H9 (cell line): ENCODE measurements at regions not wholly inside any gene's neighbourhood (a gene's known extent, or its start where the extent isn't known, plus 50 kb on each side); places are given as distances from the start of the nearest gene placed in this dataset.

Source experiments
- DNase-seq: peaks from one replicate; pipeline ENCODE4 v3.0.0-alpha.2; 2017
- H2AFZ ChIP-seq: one replicate; pipeline ENCODE4 v1.6.1; 2013; ENCODE audit warnings: mild to moderate bottlenecking, low read length, control low read depth, moderate library complexity
- H2AK5ac ChIP-seq: 2 replicates; pipeline ENCODE4 v1.6.1; 2013; ENCODE audit warnings: low read length, control low read depth, mixed read lengths; ENCODE audit not compliant: insufficient read length
- H2BK120ac ChIP-seq: one replicate; pipeline ENCODE4 v1.6.1; 2013; ENCODE audit warnings: low read depth, mild to moderate bottlenecking, low read length, control low read depth, inconsistent platforms; ENCODE audit not compliant: poor library complexity, severe bottlenecking
- H2BK12ac ChIP-seq: 2 replicates; pipeline ENCODE4 v1.6.1; 2013; ENCODE audit warnings: low read length, control low read depth, mixed read lengths, low read depth; ENCODE audit not compliant: insufficient read length
- H2BK15ac ChIP-seq: 2 replicates; pipeline ENCODE4 v1.6.1; 2013; ENCODE audit warnings: low read depth, low read length, control low read depth
- H2BK20ac ChIP-seq: one replicate; pipeline ENCODE4 v1.6.1; 2013; ENCODE audit warnings: low read depth, mild to moderate bottlenecking, low read length, control low read depth, inconsistent platforms; ENCODE audit not compliant: poor library complexity, severe bottlenecking
- H2BK5ac ChIP-seq: 2 replicates; pipeline ENCODE4 v1.6.1; 2013; ENCODE audit warnings: low read length, control low read depth, mixed read lengths; ENCODE audit not compliant: insufficient read length
- H3K14ac ChIP-seq: 2 replicates; pipeline ENCODE4 v1.6.1; 2013; ENCODE audit warnings: low read length, control low read depth; ENCODE audit not compliant: insufficient read depth
- H3K18ac ChIP-seq: 2 replicates; pipeline ENCODE4 v1.6.1; 2013; ENCODE audit warnings: low read depth, mild to moderate bottlenecking, mixed read lengths, low read length, control low read depth; ENCODE audit not compliant: insufficient read length
- H3K23ac ChIP-seq: 2 replicates; pipeline ENCODE4 v1.6.1; 2013; ENCODE audit warnings: low read length, control low read depth, mixed read lengths, low read depth; ENCODE audit not compliant: insufficient read length
- H3K23me2 ChIP-seq: 2 replicates; pipeline ENCODE4 v1.6.1; 2013; ENCODE audit warnings: low read depth, mild to moderate bottlenecking, mixed read lengths, low read length, control low read depth; ENCODE audit not compliant: insufficient read length, poor library complexity, severe bottlenecking
- H3K27ac ChIP-seq: 2 replicates; pipeline ENCODE4 v1.5.1; 2013; ENCODE audit warnings: low read length, control low read depth, mixed read lengths, low read depth; ENCODE audit not compliant: insufficient read length
- H3K27me3 ChIP-seq: 2 replicates; pipeline ENCODE4 v1.6.1; 2013; ENCODE audit warnings: low read length, control low read depth, inconsistent platforms; ENCODE audit not compliant: insufficient read depth
- H3K4ac ChIP-seq: 2 replicates; pipeline ENCODE4 v1.6.1; 2013; ENCODE audit warnings: low read depth, mild to moderate bottlenecking, control low read depth, inconsistent platforms, low read length, moderate library complexity
- H3K4me1 ChIP-seq: 2 replicates; pipeline ENCODE4 v1.6.1; 2013; ENCODE audit warnings: low read length, control low read depth, inconsistent platforms; ENCODE audit not compliant: insufficient read depth
- H3K4me2 ChIP-seq: 2 replicates; pipeline ENCODE4 v1.6.1; 2013; ENCODE audit warnings: low read length, control low read depth, mixed read lengths; ENCODE audit not compliant: insufficient read length, insufficient read depth
- H3K56ac ChIP-seq: 2 replicates; pipeline ENCODE4 v1.6.1; 2013; ENCODE audit warnings: low read depth, mild to moderate bottlenecking, mixed read lengths, low read length, control low read depth; ENCODE audit not compliant: insufficient read length
- H3K79me1 ChIP-seq: 2 replicates; pipeline ENCODE4 v1.6.1; 2013; ENCODE audit warnings: low read depth, mild to moderate bottlenecking, moderate library complexity, low read length, control low read depth, inconsistent platforms; ENCODE audit not compliant: insufficient read depth, poor library complexity, severe bottlenecking
- H3K79me2 ChIP-seq: 2 replicates; pipeline ENCODE4 v1.6.1; 2013; ENCODE audit warnings: low read length, control low read depth, inconsistent platforms; ENCODE audit not compliant: insufficient read depth
- H3K9ac ChIP-seq: 2 replicates; pipeline ENCODE4 v1.6.1; 2013; ENCODE audit warnings: low read length, control low read depth, mixed read lengths; ENCODE audit not compliant: insufficient read length; ENCODE audit errors: extremely low read depth
- H3K9me3 ChIP-seq: one replicate; pipeline ENCODE4 v1.6.1; 2013; ENCODE audit warnings: low read depth, low read length, inconsistent platforms; ENCODE audit not compliant: control insufficient read depth
- H3T11ph ChIP-seq: one replicate; pipeline ENCODE4 v1.6.1; 2013; ENCODE audit warnings: mild to moderate bottlenecking, low read length, control low read depth, inconsistent platforms
- H4K20me1 ChIP-seq: one replicate; pipeline ENCODE4 v1.6.1; 2013; ENCODE audit not compliant: control insufficient read depth, insufficient read length, insufficient read depth
- H4K5ac ChIP-seq: 2 replicates; pipeline ENCODE4 v1.6.1; 2013; ENCODE audit warnings: low read depth, mild to moderate bottlenecking, mixed read lengths, low read length, control low read depth; ENCODE audit not compliant: insufficient read length
- H4K8ac ChIP-seq: replicated peaks from 2 replicates; pipeline ENCODE4 v1.6.1; 2013; ENCODE audit warnings: low read length, control low read depth, mixed read lengths, low read depth; ENCODE audit not compliant: insufficient read length
- H4K91ac ChIP-seq: 2 replicates; pipeline ENCODE4 v1.6.1; 2013; ENCODE audit warnings: low read depth, mild to moderate bottlenecking, moderate library complexity, mixed read lengths, low read length, control low read depth; ENCODE audit not compliant: insufficient read length
- H3K27ac Mint-ChIP-seq, 3 experiments: 2 replicates in 2 of 3; 3 replicates in 1 of 3; pipeline ENCODE4 v1.8.0; 2020 to 2021; ENCODE audit warnings: mixed read lengths in 3 of 3, mild to moderate bottlenecking in 1 of 3, moderate library complexity in 1 of 3
- H3K27me3 Mint-ChIP-seq: 2 replicates; pipeline ENCODE4 v1.8.0; 2021; ENCODE audit warnings: low read depth, mild to moderate bottlenecking, moderate library complexity, mixed read lengths
- H3K36me3 Mint-ChIP-seq, 3 experiments: 2 replicates in 2 of 3; 3 replicates in 1 of 3; pipeline ENCODE4 v1.8.0; 2020 to 2021; ENCODE audit warnings: low read depth in 3 of 3, mixed read lengths in 3 of 3; ENCODE audit not compliant: insufficient read depth in 1 of 3
- H3K4me1 Mint-ChIP-seq, 2 experiments: 2 replicates each; pipeline ENCODE4 v1.8.0; 2020; ENCODE audit warnings: mixed read lengths in 2 of 2
- H3K4me3 Mint-ChIP-seq, 2 experiments: 2 replicates in 1 of 2; 3 replicates in 1 of 2; pipeline ENCODE4 v1.8.0; 2020 to 2021; ENCODE audit warnings: mild to moderate bottlenecking in 2 of 2, mixed read lengths in 2 of 2, moderate library complexity in 1 of 2
- H3K9me3 Mint-ChIP-seq, 2 experiments: 2 replicates in 1 of 2; 3 replicates in 1 of 2; pipeline ENCODE4 v1.8.0; 2020; ENCODE audit warnings: mild to moderate bottlenecking in 2 of 2, mixed read lengths in 2 of 2, moderate library complexity in 1 of 2
- WGBS: extraction: QIAGEN DNeasy Blood & Tissue Kit; methylation state at CpG from one replicate; pipeline ENCODE4 v1.1.7; 2013; ENCODE audit warnings: missing lambda C conversion rate, low lambda C conversion rate, mixed read lengths; ENCODE audit not compliant: insufficient read length; ENCODE audit errors: extremely low coverage; 5-methylcytosine and 5-hydroxymethylcytosine counted together
- TF ChIP-seq, protein P1 (sequence below): fragments of 200-600 bp; sonication (generic); conservative IDR thresholded peaks from 3 replicates; pipeline ENCODE4 v1.8.0; 2021; ENCODE audit warnings: antibody characterized with exemption, mild to moderate bottlenecking

DNA sequence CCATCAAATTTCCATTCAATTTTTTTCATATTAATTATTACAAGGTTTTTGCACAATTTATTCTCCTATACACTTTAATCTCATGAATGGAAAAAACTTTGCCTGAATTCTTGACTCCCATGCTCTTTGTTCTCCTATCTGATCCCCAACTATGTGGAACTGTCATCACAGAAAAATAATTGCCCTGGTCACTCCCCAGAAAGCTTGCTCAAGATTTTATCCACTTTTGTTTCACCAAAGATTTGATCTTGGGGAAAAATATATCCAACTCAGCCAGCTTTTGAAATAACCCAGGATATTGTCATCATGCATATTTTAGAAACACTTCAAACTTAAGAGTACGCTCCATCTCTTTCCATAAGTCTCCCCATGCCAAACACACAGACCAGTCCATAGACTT, 77.7 kb upstream of the PPP2R2B start:
- H2BK120ac ChIP-seq, result no peak overlapping the region
- H3K23me2 ChIP-seq, result no peaks in the 10 kb centered on the region
- H3K18ac ChIP-seq, result no peak overlapping the region
- H2BK5ac ChIP-seq, result no peak overlapping the region
- H3K14ac ChIP-seq, result no peak overlapping the region
- H4K5ac ChIP-seq, result no peak overlapping the region
- H2BK20ac ChIP-seq, result no peak overlapping the region
- H3K4me3 Mint-ChIP-seq, result no peak overlapping the region
- no peak overlapping the region for H4K91ac ChIP-seq
- H3K79me2 ChIP-seq, result no peaks in the 10 kb centered on the region
- H3K4me1 Mint-ChIP-seq, result peaks cover 10 to 18% of the 10 kb centered on the region in 2 experiments
- no peak overlapping the region for H3K4ac ChIP-seq
- no peaks in the 10 kb centered on the region for H3K9me3 ChIP-seq
- DNase-seq, result no peak
- no CpG with 5 or more reads among the region's 1 CpG for WGBS
- no peak overlapping the region for H2BK15ac ChIP-seq
- H3K27me3 ChIP-seq, result no peaks in the 10 kb centered on the region
- no peak overlapping the region for H3K4me2 ChIP-seq
- no peak overlapping the region for H4K8ac ChIP-seq
- H3K36me3 Mint-ChIP-seq, result no peaks in the 10 kb centered on the region
- H2AK5ac ChIP-seq, result no peak overlapping the region
- TF ChIP-seq, protein P1, sequence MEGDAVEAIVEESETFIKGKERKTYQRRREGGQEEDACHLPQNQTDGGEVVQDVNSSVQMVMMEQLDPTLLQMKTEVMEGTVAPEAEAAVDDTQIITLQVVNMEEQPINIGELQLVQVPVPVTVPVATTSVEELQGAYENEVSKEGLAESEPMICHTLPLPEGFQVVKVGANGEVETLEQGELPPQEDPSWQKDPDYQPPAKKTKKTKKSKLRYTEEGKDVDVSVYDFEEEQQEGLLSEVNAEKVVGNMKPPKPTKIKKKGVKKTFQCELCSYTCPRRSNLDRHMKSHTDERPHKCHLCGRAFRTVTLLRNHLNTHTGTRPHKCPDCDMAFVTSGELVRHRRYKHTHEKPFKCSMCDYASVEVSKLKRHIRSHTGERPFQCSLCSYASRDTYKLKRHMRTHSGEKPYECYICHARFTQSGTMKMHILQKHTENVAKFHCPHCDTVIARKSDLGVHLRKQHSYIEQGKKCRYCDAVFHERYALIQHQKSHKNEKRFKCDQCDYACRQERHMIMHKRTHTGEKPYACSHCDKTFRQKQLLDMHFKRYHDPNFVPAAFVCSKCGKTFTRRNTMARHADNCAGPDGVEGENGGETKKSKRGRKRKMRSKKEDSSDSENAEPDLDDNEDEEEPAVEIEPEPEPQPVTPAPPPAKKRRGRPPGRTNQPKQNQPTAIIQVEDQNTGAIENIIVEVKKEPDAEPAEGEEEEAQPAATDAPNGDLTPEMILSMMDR, result no peak
- no peaks in the 10 kb centered on the region for H3K9me3 Mint-ChIP-seq
- no peak overlapping the region for H3K9ac ChIP-seq
- no peak overlapping the region for H3K27ac Mint-ChIP-seq
- H2AFZ ChIP-seq, result no peak overlapping the region
- H3T11ph ChIP-seq, result no peak overlapping the region
- H4K20me1 ChIP-seq, result no peaks in the 10 kb centered on the region
- H2BK12ac ChIP-seq, result no peak overlapping the region
- no peak overlapping the region for H3K56ac ChIP-seq
- no peaks in the 10 kb centered on the region for H3K27me3 Mint-ChIP-seq
- no peaks in the 10 kb centered on the region for H3K79me1 ChIP-seq
- H3K23ac ChIP-seq, result no peak overlapping the region
- no peak overlapping the region for H3K27ac ChIP-seq
- no peaks in the 10 kb centered on the region for H3K4me1 ChIP-seq
